ENCODE measurements at regions not wholly inside any gene's neighbourhood (a gene's known extent, or its start where the extent isn't known, plus 50 kb on each side); places are given as distances from the start of the nearest gene placed in this dataset.

- Histone ChIP-seq H3K27me3 (ENCODE audit: control insufficient read depth, insufficient read depth, low read length) (no peaks in the 10 kb centered on the region), H3K4me1 (ENCODE audit: control insufficient read depth, insufficient read depth, low read length) (no peaks in the 10 kb centered on the region), H3K4me3 (ENCODE audit: low read depth, low read length) (no peak overlapping the region), H3K36me3 (ENCODE audit: control insufficient read depth, insufficient read depth, low read length) (no peaks in the 10 kb centered on the region), H3K27ac (ENCODE audit: low read depth, low read length) (no peak overlapping the region), H3K9me3 (ENCODE audit: control insufficient read depth, insufficient read depth, low read length) (no peaks in the 10 kb centered on the region)
- WGBS (ENCODE audit: insufficient coverage) = 94% methylated on average over 2 of the region's 3 CpGs
- peak in 1 of 6 donors; percentile 34 for DNase-seq (ENCODE audit: low read depth in 4 of 6, low spot score in 6 of 6)
Measured at GRCh38 chr6:148109732-148110131, 232.9 kb upstream of the SASH1 start.

GRCh38 chr6:148110925-148111324 lies 231.7 kb upstream of the SASH1 start:
- no peaks in the 10 kb centered on the region for H3K4me1 ChIP-seq (ENCODE audit: control insufficient read depth, insufficient read depth, low read length)
- DNase-seq (ENCODE audit: low read depth in 4 of 6, low spot score in 6 of 6) = no peak
- no peaks in the 10 kb centered on the region for H3K27me3 ChIP-seq (ENCODE audit: control insufficient read depth, insufficient read depth, low read length)
- 100% methylated on average over 2 of the region's 3 CpGs for WGBS (ENCODE audit: insufficient coverage)
- H3K4me3 ChIP-seq (ENCODE audit: low read depth, low read length) = no peak overlapping the region
- no peak overlapping the region for H3K27ac ChIP-seq (ENCODE audit: low read depth, low read length)
- no peaks in the 10 kb centered on the region for H3K9me3 ChIP-seq (ENCODE audit: control insufficient read depth, insufficient read depth, low read length)
- no peaks in the 10 kb centered on the region for H3K36me3 ChIP-seq (ENCODE audit: control insufficient read depth, insufficient read depth, low read length)

- no peak for DNase-seq (ENCODE audit: low read depth in 4 of 6, low spot score in 6 of 6)
- Histone ChIP-seq H3K9me3 (ENCODE audit: control insufficient read depth, insufficient read depth, low read length) (no peaks in the 10 kb centered on the region), H3K27me3 (ENCODE audit: control insufficient read depth, insufficient read depth, low read length) (no peaks in the 10 kb centered on the region), H3K36me3 (ENCODE audit: control insufficient read depth, insufficient read depth, low read length) (no peaks in the 10 kb centered on the region), H3K4me3 (ENCODE audit: low read depth, low read length) (no peak overlapping the region), H3K27ac (ENCODE audit: low read depth, low read length) (no peak overlapping the region), H3K4me1 (ENCODE audit: control insufficient read depth, insufficient read depth, low read length) (no peaks in the 10 kb centered on the region)
- no CpG with 5 or more reads among the region's 2 CpGs for WGBS (ENCODE audit: insufficient coverage)
Measured at GRCh38 chr6:148112851-148113319, 229.8 kb upstream of the SASH1 start.

GRCh38 chr6:148116001-148116400 lies 226.6 kb upstream of the SASH1 start:
- no peak overlapping the region for H3K4me3 ChIP-seq (ENCODE audit: low read depth, low read length)
- DNase-seq (ENCODE audit: low read depth in 4 of 6, low spot score in 6 of 6) = no peak
- H3K36me3 ChIP-seq (ENCODE audit: control insufficient read depth, insufficient read depth, low read length) = no peaks in the 10 kb centered on the region
- H3K27ac ChIP-seq (ENCODE audit: low read depth, low read length) = no peak overlapping the region
- no peaks in the 10 kb centered on the region for H3K27me3 ChIP-seq (ENCODE audit: control insufficient read depth, insufficient read depth, low read length)
- no peaks in the 10 kb centered on the region for H3K9me3 ChIP-seq (ENCODE audit: control insufficient read depth, insufficient read depth, low read length)
- WGBS (ENCODE audit: insufficient coverage) = 0% methylated on average over 1 of the region's 3 CpGs
- H3K4me1 ChIP-seq (ENCODE audit: control insufficient read depth, insufficient read depth, low read length) = no peaks in the 10 kb centered on the region

GRCh38 chr6:148118244-148118643 lies 224.4 kb upstream of the SASH1 start:
- no CpG with 5 or more reads among the region's 1 CpG for WGBS (ENCODE audit: insufficient coverage)
- no peak for DNase-seq (ENCODE audit: low read depth in 4 of 6, low spot score in 6 of 6)
- Histone ChIP-seq H3K4me3 (ENCODE audit: low read depth, low read length) (no peak overlapping the region), H3K9me3 (ENCODE audit: control insufficient read depth, insufficient read depth, low read length) (no peaks in the 10 kb centered on the region), H3K4me1 (ENCODE audit: control insufficient read depth, insufficient read depth, low read length) (no peaks in the 10 kb centered on the region), H3K36me3 (ENCODE audit: control insufficient read depth, insufficient read depth, low read length) (no peaks in the 10 kb centered on the region), H3K27me3 (ENCODE audit: control insufficient read depth, insufficient read depth, low read length) (no peaks in the 10 kb centered on the region), H3K27ac (ENCODE audit: low read depth, low read length) (no peak overlapping the region)

GRCh38 chr6:148128014-148128730 lies 214.5 kb upstream of the SASH1 start:
- H3K4me1 ChIP-seq (ENCODE audit: control insufficient read depth, insufficient read depth, low read length) = no peaks in the 10 kb centered on the region
- H3K9me3 ChIP-seq (ENCODE audit: control insufficient read depth, insufficient read depth, low read length) = no peaks in the 10 kb centered on the region
- 80% methylated on average over 1 of the region's 6 CpGs for WGBS (ENCODE audit: insufficient coverage)
- H3K36me3 ChIP-seq (ENCODE audit: control insufficient read depth, insufficient read depth, low read length) = no peaks in the 10 kb centered on the region
- no peak overlapping the region for H3K4me3 ChIP-seq (ENCODE audit: low read depth, low read length)
- DNase-seq (ENCODE audit: low read depth in 4 of 6, low spot score in 6 of 6) = no peak
- no peak overlapping the region for H3K27ac ChIP-seq (ENCODE audit: low read depth, low read length)
- H3K27me3 ChIP-seq (ENCODE audit: control insufficient read depth, insufficient read depth, low read length) = no peaks in the 10 kb centered on the region

- peak in 2 of 6 donors; percentile 41 to 82 for DNase-seq (ENCODE audit: low read depth in 4 of 6, low spot score in 6 of 6)
Measured at GRCh38 chr6:148134592-148134991, 208.0 kb upstream of the SASH1 start.

GRCh38 chr6:148136586-148136985 lies 206.1 kb upstream of the SASH1 start:
- 21% methylated on average over 3 of the region's 4 CpGs for WGBS (ENCODE audit: insufficient coverage)

More at GRCh38 chr6:148134592-148134991, 208.0 kb upstream of the SASH1 start:
- Histone ChIP-seq H3K36me3 (ENCODE audit: control insufficient read depth, insufficient read depth, low read length) (no peaks in the 10 kb centered on the region), H3K27me3 (ENCODE audit: control insufficient read depth, insufficient read depth, low read length) (peaks cover 2% of the 10 kb centered on the region), H3K4me3 (ENCODE audit: low read depth, low read length) (no peak overlapping the region), H3K27ac (ENCODE audit: low read depth, low read length) (no peak overlapping the region), H3K4me1 (ENCODE audit: control insufficient read depth, insufficient read depth, low read length) (no peaks in the 10 kb centered on the region), H3K9me3 (ENCODE audit: control insufficient read depth, insufficient read depth, low read length) (no peaks in the 10 kb centered on the region)
- no CpG with 5 or more reads among the region's 6 CpGs for WGBS (ENCODE audit: insufficient coverage)

GRCh38 chr6:148137652-148138051 lies 205.0 kb upstream of the SASH1 start:
- Histone ChIP-seq H3K27ac (ENCODE audit: low read depth, low read length) (no peak overlapping the region), H3K27me3 (ENCODE audit: control insufficient read depth, insufficient read depth, low read length) (peaks cover 2% of the 10 kb centered on the region), H3K9me3 (ENCODE audit: control insufficient read depth, insufficient read depth, low read length) (no peaks in the 10 kb centered on the region), H3K4me1 (ENCODE audit: control insufficient read depth, insufficient read depth, low read length) (no peaks in the 10 kb centered on the region), H3K36me3 (ENCODE audit: control insufficient read depth, insufficient read depth, low read length) (no peaks in the 10 kb centered on the region), H3K4me3 (ENCODE audit: low read depth, low read length) (no peak overlapping the region)
- no CpG with 5 or more reads among the region's 1 CpG for WGBS (ENCODE audit: insufficient coverage)
- DNase-seq (ENCODE audit: low read depth in 4 of 6, low spot score in 6 of 6) = no peak

More at GRCh38 chr6:148136586-148136985, 206.1 kb upstream of the SASH1 start:
- peaks cover 2% of the 10 kb centered on the region for H3K27me3 ChIP-seq (ENCODE audit: control insufficient read depth, insufficient read depth, low read length)
- peak in 1 of 6 donors; percentile 12 for DNase-seq (ENCODE audit: low read depth in 4 of 6, low spot score in 6 of 6)
- H3K27ac ChIP-seq (ENCODE audit: low read depth, low read length) = no peak overlapping the region
- no peaks in the 10 kb centered on the region for H3K36me3 ChIP-seq (ENCODE audit: control insufficient read depth, insufficient read depth, low read length)
- H3K9me3 ChIP-seq (ENCODE audit: control insufficient read depth, insufficient read depth, low read length) = no peaks in the 10 kb centered on the region
- no peaks in the 10 kb centered on the region for H3K4me1 ChIP-seq (ENCODE audit: control insufficient read depth, insufficient read depth, low read length)
- no peak overlapping the region for H3K4me3 ChIP-seq (ENCODE audit: low read depth, low read length)

GRCh38 chr6:148138573-148138972 lies 204.1 kb upstream of the SASH1 start:
- no peaks in the 10 kb centered on the region for H3K9me3 ChIP-seq (ENCODE audit: control insufficient read depth, insufficient read depth, low read length)
- H3K4me3 ChIP-seq (ENCODE audit: low read depth, low read length) = no peak overlapping the region
- 100% methylated on average over 1 of the region's 1 CpG for WGBS (ENCODE audit: insufficient coverage)
- H3K27me3 ChIP-seq (ENCODE audit: control insufficient read depth, insufficient read depth, low read length) = peaks cover 2% of the 10 kb centered on the region
- H3K4me1 ChIP-seq (ENCODE audit: control insufficient read depth, insufficient read depth, low read length) = no peaks in the 10 kb centered on the region
- no peak for DNase-seq (ENCODE audit: low read depth in 4 of 6, low spot score in 6 of 6)
- H3K27ac ChIP-seq (ENCODE audit: low read depth, low read length) = no peak overlapping the region
- H3K36me3 ChIP-seq (ENCODE audit: control insufficient read depth, insufficient read depth, low read length) = no peaks in the 10 kb centered on the region
